Parathyroid adenoma (tissue), 2 donors: ENCODE measurements at regions not wholly inside any gene's neighbourhood (a gene's known extent, or its start where the extent isn't known, plus 50 kb on each side); places are given as distances from the start of the nearest gene placed in this dataset.

ENCODE experiments used
- H2AFZ ChIP-seq: fragments of 300-600 bp; sonication (generic); one replicate; pipeline ENCODE4 v1.7.0; 2017; ENCODE audit warnings: antibody characterized with exemption, mild to moderate bottlenecking
- H3K27ac ChIP-seq: fragments of 300-600 bp; sonication (generic); one replicate; pipeline ENCODE4 v1.7.0; 2017
- H3K27me3 ChIP-seq: fragments of 300-600 bp; sonication (generic); one replicate; pipeline ENCODE4 v1.7.0; 2017; ENCODE audit warnings: low read length; ENCODE audit not compliant: control insufficient read depth, insufficient read depth
- H3K36me3 ChIP-seq: fragments of 300-600 bp; sonication (generic); one replicate; pipeline ENCODE4 v1.7.0; 2017; ENCODE audit warnings: low read length; ENCODE audit not compliant: control insufficient read depth, insufficient read depth
- H3K4me1 ChIP-seq: fragments of 300-600 bp; sonication (generic); one replicate; pipeline ENCODE4 v1.7.0; 2017; ENCODE audit warnings: control low read depth
- H3K4me2 ChIP-seq: fragments of 300-600 bp; sonication (generic); one replicate; pipeline ENCODE4 v1.7.0; 2017; ENCODE audit warnings: low read length
- H3K4me3 ChIP-seq: fragments of 300-600 bp; sonication (generic); one replicate; pipeline ENCODE4 v1.7.0; 2017; ENCODE audit warnings: low read depth, low read length
- H3K79me2 ChIP-seq: fragments of 300-600 bp; sonication (generic); one replicate; pipeline ENCODE4 v1.7.0; 2017; ENCODE audit warnings: control low read depth
- H3K9ac ChIP-seq: fragments of 300-600 bp; sonication (generic); one replicate; pipeline ENCODE4 v1.7.0; 2017; ENCODE audit warnings: mild to moderate bottlenecking
- H3K9me3 ChIP-seq: fragments of 300-600 bp; sonication (generic); one replicate; pipeline ENCODE4 v1.7.0; 2017; ENCODE audit warnings: low read length; ENCODE audit not compliant: control insufficient read depth
- CTCF ChIP-seq: fragments of 300-600 bp; sonication (generic); IDR thresholded peaks from one replicate; pipeline ENCODE4 v1.7.0; 2017; ENCODE audit warnings: antibody characterized with exemption, mild to moderate bottlenecking
- donor health status: primary hyperparathyroidism.

- TF ChIP-seq CTCF = no peak
- Histone ChIP-seq H3K4me3 (no peak overlapping the region), H3K27me3 (no peaks in the 10 kb centered on the region)
Measured at GRCh38 chr17:79395066-79395465, 215.8 kb downstream of the RBFOX3 start.

GRCh38 chr17:79393358-79394052 is 217.3 kb downstream of the RBFOX3 start:
- H3K27me3 ChIP-seq = peaks cover 6% of the 10 kb centered on the region
- no peak overlapping the region for H3K9ac ChIP-seq
- H3K27ac ChIP-seq = no peak overlapping the region
- no peak overlapping the region for H3K4me3 ChIP-seq
- no peak overlapping the region for H2AFZ ChIP-seq
- peak; percentile 89 for TF ChIP-seq CTCF
- no peaks in the 10 kb centered on the region for H3K36me3 ChIP-seq
- H3K4me1 ChIP-seq = no peaks in the 10 kb centered on the region
- H3K9me3 ChIP-seq = no peaks in the 10 kb centered on the region
- H3K79me2 ChIP-seq = no peaks in the 10 kb centered on the region
- H3K4me2 ChIP-seq = no peak overlapping the region

More at GRCh38 chr17:79395066-79395465, 215.8 kb downstream of the RBFOX3 start:
- Histone ChIP-seq H3K27ac (no peak overlapping the region), H3K36me3 (no peaks in the 10 kb centered on the region), H3K9me3 (no peaks in the 10 kb centered on the region), H3K79me2 (no peaks in the 10 kb centered on the region), H3K4me2 (no peak overlapping the region), H2AFZ (no peak overlapping the region), H3K4me1 (no peaks in the 10 kb centered on the region), H3K9ac (no peak overlapping the region)

GRCh38 chr17:79392598-79392997 is 218.3 kb downstream of the RBFOX3 start:
- Histone ChIP-seq H3K4me1 (no peaks in the 10 kb centered on the region), H3K9ac (no peak overlapping the region), H3K4me3 (no peak overlapping the region), H2AFZ (no peak overlapping the region), H3K9me3 (no peaks in the 10 kb centered on the region), H3K36me3 (no peaks in the 10 kb centered on the region), H3K79me2 (no peaks in the 10 kb centered on the region), H3K4me2 (no peak overlapping the region), H3K27me3 (peaks cover 6% of the 10 kb centered on the region), H3K27ac (no peak overlapping the region)
- no peak for TF ChIP-seq CTCF

GRCh38 chr17:79391376-79392233 is 219.2 kb downstream of the RBFOX3 start:
- Histone ChIP-seq H3K36me3 (no peaks in the 10 kb centered on the region), H3K4me3 (no peak overlapping the region), H3K9me3 (no peaks in the 10 kb centered on the region), H3K27me3 (peaks cover 6% of the 10 kb centered on the region), H2AFZ (no peak overlapping the region), H3K27ac (no peak overlapping the region), H3K4me1 (no peaks in the 10 kb centered on the region), H3K4me2 (no peak overlapping the region), H3K79me2 (no peaks in the 10 kb centered on the region), H3K9ac (no peak overlapping the region)
- peak; percentile 93 for TF ChIP-seq CTCF
